HCT116 (cell line): ENCODE measurements at regions not wholly inside any gene's neighbourhood (a gene's known extent, or its start where the extent isn't known, plus 50 kb on each side); places are given as distances from the start of the nearest gene placed in this dataset.

Source experiments
- ATAC-seq: fragments of 200-7000 bp; cut with Tn5 transposase; 2 replicates; pipeline ENCODE4 v1.9.1; 2020; ENCODE audit warnings: mild to moderate bottlenecking, moderate library complexity
- BruUV-seq: library from RNA; stranded (reverse); fragments of 400-500 nt; replicated peaks from 2 replicates; lab custom pipeline; 2021; lab: Mats Ljungman, UMichigan
- CTCF ChIA-PET: fragments of 300-600 bp; sonication (Branson Sonifier 250); formaldehyde crosslinking; loops from one replicate; lab custom pipeline; 2021; ENCODE audit warnings: antibody characterized with exemption; lab: Charles Lee
- POLR2A ChIA-PET: fragments of 300-600, 350-600 bp; sonication (Branson Sonifier 250); formaldehyde crosslinking; loops from one replicate; lab custom pipeline; 2021; ENCODE audit warnings: antibody characterized with exemption; lab: Charles Lee
- RAD21 ChIA-PET, 2 experiments: fragments of 300-600 bp; sonication (Branson Sonifier 250); formaldehyde crosslinking; loops; one replicate each; lab custom pipeline; 2023; ENCODE audit warnings: low total read pairs in 2 of 2; ENCODE audit not compliant: uncharacterized antibody in 2 of 2, unreplicated experiment in 2 of 2, low non-redundant PET in 1 of 2; lab: Charles Lee
- DNase-seq: peaks from one replicate; pipeline ENCODE4 v3.0.0-alpha.2; 2010; ENCODE audit warnings: low read depth, low spot score
- H2AFZ ChIP-seq: fragments of 200-600 bp; shearing (Covaris generic), sonication (generic); 2 replicates; pipeline ENCODE4 v1.6.1; 2017; ENCODE audit warnings: low read depth, mixed run types, mixed read lengths, antibody characterized with exemption, low read length; ENCODE audit not compliant: poor library complexity, severe bottlenecking
- H3K27ac ChIP-seq: 2 replicates; pipeline ENCODE4 v1.5.1; 2012; ENCODE audit warnings: low read depth, low read length
- H3K27me3 ChIP-seq: fragments of 200-600 bp; sonication (generic); 2 replicates; pipeline ENCODE4 v1.6.1; 2016; ENCODE audit warnings: mixed run types, low read length, mixed read lengths; ENCODE audit not compliant: insufficient read depth
- H3K36me3 ChIP-seq, 2 experiments: fragments of 200-500 bp in 1 of 2; fragments of 200-600 bp in 1 of 2; sonication (Bioruptor generic) in 1 of 2; sonication (generic) in 1 of 2; 2 replicates each; pipeline versions ENCODE4 v1.5.1 to v1.6.1; 2014 to 2016; ENCODE audit warnings: low read length in 2 of 2, inconsistent platforms in 1 of 2, mixed read lengths in 1 of 2, mixed run types in 1 of 2; ENCODE audit not compliant: insufficient read depth in 2 of 2, control insufficient read depth in 1 of 2
- H3K4me1 ChIP-seq, 2 experiments: fragments of 200-600 bp in 1 of 2; sonication (generic) in 1 of 2; 2 replicates each; pipeline versions ENCODE4 v1.5.1 to v1.6.1; 2012 to 2017; ENCODE audit warnings: low read length in 2 of 2, inconsistent platforms in 1 of 2, mild to moderate bottlenecking in 1 of 2, mixed read lengths in 1 of 2, mixed run types in 1 of 2, moderate library complexity in 1 of 2; ENCODE audit not compliant: insufficient read depth in 2 of 2, control insufficient read depth in 1 of 2
- H3K4me2 ChIP-seq: fragments of 200-600 bp; sonication (generic); 2 replicates; pipeline ENCODE4 v1.6.1; 2017; ENCODE audit warnings: mixed run types, low read length, mixed read lengths
- H3K4me3 ChIP-seq, 2 experiments: fragments of 200-600 bp in 1 of 2; sonication (generic) in 1 of 2; replicated peaks in 1 of 2; 2 replicates each; pipeline ENCODE4 v1.5.1; 2011 to 2016; ENCODE audit warnings: low read length in 2 of 2, control low read depth in 1 of 2, low read depth in 1 of 2, mild to moderate bottlenecking in 1 of 2, mixed read lengths in 1 of 2, mixed run types in 1 of 2
- H3K79me2 ChIP-seq: fragments of 200-600 bp; sonication (generic); 2 replicates; pipeline ENCODE4 v1.6.1; 2017; ENCODE audit warnings: mild to moderate bottlenecking, mixed run types, low read length, moderate library complexity, mixed read lengths; ENCODE audit not compliant: insufficient read depth
- H3K9ac ChIP-seq: fragments of 200-600 bp; sonication (generic); 2 replicates; pipeline ENCODE4 v1.6.1; 2016; ENCODE audit warnings: low read length, mixed read lengths
- H3K9me2 ChIP-seq: fragments of 200-600 bp; sonication (generic), shearing (Covaris generic); 2 replicates; pipeline ENCODE4 v1.6.1; 2017; ENCODE audit warnings: mixed run types, mild to moderate bottlenecking, moderate library complexity; ENCODE audit not compliant: insufficient read depth
- H3K9me3 ChIP-seq, 2 experiments: fragments of 200-500 bp in 1 of 2; fragments of 200-600 bp in 1 of 2; sonication (Bioruptor generic) in 1 of 2; sonication (generic) in 1 of 2; 2 replicates each; pipeline ENCODE4 v1.6.1; 2014 to 2017; ENCODE audit warnings: low read length in 2 of 2, mixed read lengths in 2 of 2, inconsistent platforms in 1 of 2, low read depth in 1 of 2, mild to moderate bottlenecking in 1 of 2, mixed run types in 1 of 2, moderate library complexity in 1 of 2; ENCODE audit not compliant: control insufficient read depth in 1 of 2, insufficient read depth in 1 of 2
- H4K20me1 ChIP-seq: fragments of 200-600 bp; sonication (generic), shearing (Covaris generic); 2 replicates; pipeline ENCODE4 v1.6.1; 2017; ENCODE audit warnings: mixed run types, mild to moderate bottlenecking, moderate library complexity; ENCODE audit not compliant: insufficient read depth
- ATF3 ChIP-seq: IDR thresholded peaks from 2 replicates; pipeline ENCODE4 v1.6.1; 2012
- EGR1 ChIP-seq: IDR thresholded peaks from 2 replicates; pipeline ENCODE4 v1.6.1; 2012; ENCODE audit warnings: low read depth
- ELF1 ChIP-seq: IDR thresholded peaks from 2 replicates; pipeline ENCODE4 v1.6.1; 2012; ENCODE audit warnings: low read depth, borderline replicate concordance
- JUND ChIP-seq: IDR thresholded peaks from 2 replicates; pipeline ENCODE4 v1.6.1; 2012
- POLR2AphosphoS5 ChIP-seq: IDR thresholded peaks from 2 replicates; pipeline ENCODE4 v1.6.1; 2011; ENCODE audit warnings: mild to moderate bottlenecking, low read depth, low read length, moderate library complexity
- REST ChIP-seq: IDR thresholded peaks from 2 replicates; pipeline ENCODE4 v1.6.1; 2012; ENCODE audit warnings: low read depth
- TCF7L2 ChIP-seq: IDR thresholded peaks from 2 replicates; pipeline ENCODE4 v1.7.0; 2011; ENCODE audit warnings: borderline replicate concordance, inconsistent platforms; ENCODE audit not compliant: insufficient read depth, insufficient read length; ENCODE audit errors: extremely low read depth
- intact Hi-C: fragments of 100-400 bp; cut with micrococcal nuclease; formaldehyde crosslinking; loops from 2 replicates; pipeline ENCODE4 v1.10.0; 2022
- TF ChIP-seq, protein P1 (sequence below): IDR thresholded peaks from 2 replicates; pipeline ENCODE4 v1.6.1; 2012

- TF ChIP-seq REST (no peak), POLR2AphosphoS5 (no peak)
Observed at GRCh38 chr12:131507094-131507493, 203.8 kb upstream of the SFSWAP start (continued).

DNA sequence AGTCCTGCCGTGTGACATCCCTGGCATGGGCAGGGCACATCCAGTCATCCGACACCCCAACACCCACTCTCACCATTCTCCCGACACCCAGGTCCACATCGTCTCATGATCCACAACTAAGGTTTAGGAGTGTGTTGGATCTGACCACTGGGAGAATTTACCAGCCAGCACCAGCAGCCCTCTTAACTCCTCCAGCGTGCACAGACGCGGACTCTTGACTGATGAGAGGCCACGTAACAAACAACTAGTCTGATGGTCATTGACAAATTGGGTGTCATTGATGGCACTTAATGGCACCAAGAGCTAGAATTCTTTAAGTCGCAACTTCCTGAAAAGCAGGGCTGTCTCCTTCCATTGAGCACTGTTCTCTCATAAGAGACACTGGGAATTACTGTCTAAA is 203.0 kb upstream of the SFSWAP start:
- no peak for ATAC-seq
- Histone ChIP-seq H3K4me3 (no peak overlapping the region), H3K9me2 (no peaks in the 10 kb centered on the region), H3K27ac (no peak overlapping the region), H3K79me2 (no peaks in the 10 kb centered on the region)
- no peak for TF ChIP-seq ATF3
- no peak for TF ChIP-seq ELF1
- TF ChIP-seq, protein P1, sequence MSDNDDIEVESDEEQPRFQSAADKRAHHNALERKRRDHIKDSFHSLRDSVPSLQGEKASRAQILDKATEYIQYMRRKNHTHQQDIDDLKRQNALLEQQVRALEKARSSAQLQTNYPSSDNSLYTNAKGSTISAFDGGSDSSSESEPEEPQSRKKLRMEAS = no peak
- TF ChIP-seq EGR1 = no peak
- no peak for TF ChIP-seq JUND
- no peak for TF ChIP-seq TCF7L2
- TF ChIP-seq POLR2AphosphoS5 = no peak
- TF ChIP-seq, all 23 proteins: peak for 0
- H3K4me2 ChIP-seq = no peak overlapping the region
- peaks cover 0 to 5% of the 10 kb centered on the region in 2 experiments; a peak in 2 of 4 replicates for H3K4me1 ChIP-seq
- intact Hi-C loops = no loop called here
- ChIA-PET CTCF (no interaction called here), POLR2A (no interaction called here), RAD21 (no interaction called here)
- peaks cover 18% of the 10 kb centered on the region for H3K27me3 ChIP-seq
- H2AFZ ChIP-seq = no peak overlapping the region
- H4K20me1 ChIP-seq = no peaks in the 10 kb centered on the region
- no peaks in the 10 kb centered on the region for H3K36me3 ChIP-seq
- H3K9me3 ChIP-seq = no peaks in the 10 kb centered on the region
- no TSS peak for BruUV-seq
- H3K9ac ChIP-seq = no peak overlapping the region
- DNase-seq = no peak
